Kidney (tissue), 13 donors: ENCODE measurements at regions not wholly inside any gene's neighbourhood (a gene's known extent, or its start where the extent isn't known, plus 50 kb on each side); places are given as distances from the start of the nearest gene placed in this dataset.

Experiments used
- DNase-seq, 5 donors: peaks; one replicate each; pipeline ENCODE4 v3.0.0-alpha.2; 2013 to 2020
- FAIRE-seq: peaks from 2 replicates; lab custom pipeline; 2012; peaks lifted over from hg19 to GRCh38; lab: Jason Lieb, UNC
- H3K27ac ChIP-seq, 2 donors: one replicate each; pipeline ENCODE4 v1.7.0; 2013; ENCODE audit warnings: low read depth in 2 of 2, low read length in 2 of 2, inconsistent platforms in 1 of 2
- H3K27me3 ChIP-seq: one replicate; pipeline ENCODE4 v1.7.1; 2013; ENCODE audit warnings: low read length, inconsistent platforms; ENCODE audit not compliant: control insufficient read depth, insufficient read depth
- H3K36me3 ChIP-seq, 3 donors: one replicate each; pipeline versions ENCODE4 v1.7.0 to v1.7.1; 2013; ENCODE audit warnings: low read length in 3 of 3, control low read depth in 1 of 3, inconsistent platforms in 1 of 3; ENCODE audit not compliant: insufficient read depth in 3 of 3, control insufficient read depth in 2 of 3
- H3K4me1 ChIP-seq, 3 donors: one replicate each; pipeline versions ENCODE4 v1.7.0 to v1.7.1; 2013; ENCODE audit warnings: low read length in 3 of 3, inconsistent platforms in 1 of 3, low read depth in 1 of 3; ENCODE audit not compliant: control insufficient read depth in 2 of 3, insufficient read depth in 2 of 3
- H3K4me3 ChIP-seq, 3 donors: one replicate each; pipeline versions ENCODE4 v1.7.0 to v1.8.1; 2013; ENCODE audit warnings: low read length in 3 of 3, control low read depth in 1 of 3, inconsistent platforms in 1 of 3
- H3K9ac ChIP-seq, 3 donors: one replicate each; pipeline versions ENCODE4 v1.7.0 to v1.7.1; 2013; ENCODE audit warnings: low read length in 3 of 3, control low read depth in 1 of 3, inconsistent platforms in 1 of 3
- H3K9me3 ChIP-seq, 3 donors: one replicate each; pipeline versions ENCODE4 v1.7.0 to v1.7.1; 2013; ENCODE audit warnings: low read length in 3 of 3, control low read depth in 1 of 3, inconsistent platforms in 1 of 3; ENCODE audit not compliant: control insufficient read depth in 2 of 3, insufficient read depth in 1 of 3
- intact Hi-C: fragments of 100-400 bp; cut with DNase I; formaldehyde crosslinking; loops from one replicate; pipeline ENCODE4 v1.11.1; 2022
- TF ChIP-seq, protein P1 (sequence below): IDR thresholded peaks from 3 replicates; pipeline ENCODE4 v1.5.1; 2012; ENCODE audit warnings: mild to moderate bottlenecking, moderate library complexity, borderline replicate concordance; ENCODE audit not compliant: insufficient read depth; ENCODE audit errors: extremely low read depth
- donor health status: control.
- donor health status: control.
- donor health status: control.
- donor health status: control.
- donor health status: control.
- donor health status: DM: yes; HTN: yes; CAD: no.
- donor health status: Normal renal cell carcinoma (clear cell type).

DNA sequence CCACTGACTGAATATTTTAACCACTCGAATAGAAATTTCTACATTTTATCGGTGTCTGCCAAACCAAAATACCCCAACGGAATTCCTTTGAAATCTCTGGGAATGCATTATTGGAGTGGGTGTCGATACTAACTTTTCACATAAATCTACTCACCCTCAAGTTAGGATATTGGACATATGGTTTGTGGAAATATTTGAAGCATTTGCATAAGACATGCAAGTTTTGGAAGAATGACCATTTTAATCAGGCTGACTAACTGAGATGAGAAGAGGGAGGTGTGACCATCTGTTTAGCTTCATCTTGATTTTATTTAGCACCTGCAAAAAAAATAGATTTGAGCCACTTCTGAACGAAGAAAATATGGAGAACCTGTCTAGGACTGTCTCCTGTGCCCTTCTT, 61.2 kb downstream of the KLF6 start:
- Histone ChIP-seq H3K4me3 (no peak overlapping the region), H3K27ac (no peak overlapping the region), H3K36me3 (no peaks in the 10 kb centered on the region), H3K9ac (no peak overlapping the region), H3K9me3 (no peaks in the 10 kb centered on the region), H3K4me1 (no peaks in the 10 kb centered on the region), H3K27me3 (no peaks in the 10 kb centered on the region)
- FAIRE-seq (no peak), DNase-seq (no peak)
- TF ChIP-seq, protein P1, sequence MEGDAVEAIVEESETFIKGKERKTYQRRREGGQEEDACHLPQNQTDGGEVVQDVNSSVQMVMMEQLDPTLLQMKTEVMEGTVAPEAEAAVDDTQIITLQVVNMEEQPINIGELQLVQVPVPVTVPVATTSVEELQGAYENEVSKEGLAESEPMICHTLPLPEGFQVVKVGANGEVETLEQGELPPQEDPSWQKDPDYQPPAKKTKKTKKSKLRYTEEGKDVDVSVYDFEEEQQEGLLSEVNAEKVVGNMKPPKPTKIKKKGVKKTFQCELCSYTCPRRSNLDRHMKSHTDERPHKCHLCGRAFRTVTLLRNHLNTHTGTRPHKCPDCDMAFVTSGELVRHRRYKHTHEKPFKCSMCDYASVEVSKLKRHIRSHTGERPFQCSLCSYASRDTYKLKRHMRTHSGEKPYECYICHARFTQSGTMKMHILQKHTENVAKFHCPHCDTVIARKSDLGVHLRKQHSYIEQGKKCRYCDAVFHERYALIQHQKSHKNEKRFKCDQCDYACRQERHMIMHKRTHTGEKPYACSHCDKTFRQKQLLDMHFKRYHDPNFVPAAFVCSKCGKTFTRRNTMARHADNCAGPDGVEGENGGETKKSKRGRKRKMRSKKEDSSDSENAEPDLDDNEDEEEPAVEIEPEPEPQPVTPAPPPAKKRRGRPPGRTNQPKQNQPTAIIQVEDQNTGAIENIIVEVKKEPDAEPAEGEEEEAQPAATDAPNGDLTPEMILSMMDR: no peak
- intact Hi-C loops: no loop called here

- no peaks in the 10 kb centered on the region for H3K9me3 ChIP-seq
- TF ChIP-seq, protein P1: no peak
- no peaks in the 10 kb centered on the region for H3K4me1 ChIP-seq
- no peak overlapping the region for H3K4me3 ChIP-seq
- H3K9ac ChIP-seq: no peak overlapping the region
- H3K27ac ChIP-seq: no peak overlapping the region
- DNase-seq (peak in 1 of 5 donors; percentile 19), FAIRE-seq (no peak)
- intact Hi-C loops: no loop called here
- no peaks in the 10 kb centered on the region for H3K27me3 ChIP-seq
- no peaks in the 10 kb centered on the region for H3K36me3 ChIP-seq
Measured at GRCh38 chr10:3720228-3721019, 64.6 kb downstream of the KLF6 start.

- DNase-seq (peak in 1 of 5 donors; percentile 72), FAIRE-seq (no peak)
- Histone ChIP-seq H3K36me3 (no peaks in the 10 kb centered on the region), H3K27me3 (no peaks in the 10 kb centered on the region), H3K9me3 (no peaks in the 10 kb centered on the region), H3K27ac (no peak overlapping the region), H3K4me3 (no peak overlapping the region), H3K9ac (no peak overlapping the region), H3K4me1 (no peaks in the 10 kb centered on the region)
- TF ChIP-seq, protein P1: no peak
- intact Hi-C loops: no loop called here
Measured at GRCh38 chr10:3719024-3719843, 65.8 kb downstream of the KLF6 start.
